Caco-2 (cell line): ENCODE measurements at regions not wholly inside any gene's neighbourhood (a gene's known extent, or its start where the extent isn't known, plus 50 kb on each side); places are given as distances from the start of the nearest gene placed in this dataset.
A peak's percentile ranks its signal among the peaks of the same experiment; 100 is the strongest.

ENCODE experiments used
- BruUV-seq: library from RNA; stranded (reverse); fragments of 400-500 nt; replicated peaks from 2 replicates; lab custom pipeline; 2021; lab: Mats Ljungman, UMichigan
- CTCF ChIA-PET: fragments of 300-600 bp; sonication (Branson Sonifier 250); formaldehyde crosslinking; loops from one replicate; lab custom pipeline; 2022; ENCODE audit warnings: antibody characterized with exemption; lab: Charles Lee
- POLR2A ChIA-PET: fragments of 300-600 bp; sonication (Branson Sonifier 250); formaldehyde crosslinking; loops from one replicate; lab custom pipeline; 2022; ENCODE audit warnings: antibody characterized with exemption; lab: Charles Lee
- DNase-seq, 2 experiments: peaks; one replicate each; pipeline versions ENCODE4 v3.0.0 to v3.0.0-alpha.2; 2020 to 2022
- H3K27me3 ChIP-seq: replicated peaks from 2 replicates; pipeline ENCODE4 v1.6.0; 2011; ENCODE audit warnings: low read length; ENCODE audit not compliant: control insufficient read depth, insufficient read depth
- H3K36me3 ChIP-seq: 2 replicates; pipeline ENCODE4 v1.5.1; 2011; ENCODE audit warnings: low read length; ENCODE audit not compliant: control insufficient read depth, insufficient read depth
- H3K4me1 ChIP-seq: fragments of 250-450 bp; sonication (Bioruptor Pico); 2 replicates; pipeline ENCODE4 v1.5.1; 2020; ENCODE audit warnings: mild to moderate bottlenecking
- H3K4me3 ChIP-seq: 2 replicates; pipeline ENCODE4 v1.5.1; 2011; ENCODE audit warnings: low read depth, mild to moderate bottlenecking, control low read depth, low read length
- H3K9me3 ChIP-seq: fragments of 250-450 bp; sonication (Bioruptor Pico); 2 replicates; pipeline ENCODE4 v1.5.1; 2020; ENCODE audit warnings: mild to moderate bottlenecking, moderate library complexity
- H3K27ac Mint-ChIP-seq: one replicate; pipeline ENCODE4 v1.8.0; 2022; ENCODE audit warnings: mixed read lengths; ENCODE audit not compliant: unreplicated experiment
- H3K27me3 Mint-ChIP-seq: one replicate; pipeline ENCODE4 v1.8.0; 2022; ENCODE audit warnings: mixed read lengths; ENCODE audit not compliant: insufficient read depth, unreplicated experiment
- H3K36me3 Mint-ChIP-seq: one replicate; pipeline ENCODE4 v1.8.0; 2022; ENCODE audit warnings: mild to moderate bottlenecking, mixed read lengths; ENCODE audit not compliant: insufficient read depth, unreplicated experiment
- H3K4me1 Mint-ChIP-seq: one replicate; pipeline ENCODE4 v1.8.0; 2022; ENCODE audit warnings: low read depth, mixed read lengths; ENCODE audit not compliant: unreplicated experiment
- H3K4me3 Mint-ChIP-seq: one replicate; pipeline ENCODE4 v1.8.0; 2022; ENCODE audit warnings: mild to moderate bottlenecking, moderate library complexity, mixed read lengths; ENCODE audit not compliant: unreplicated experiment
- H3K9me3 Mint-ChIP-seq: one replicate; pipeline ENCODE4 v1.8.0; 2022; ENCODE audit warnings: mixed read lengths; ENCODE audit not compliant: unreplicated experiment
- CTCF ChIP-seq, 2 experiments: fragments of 200-600 bp in 1 of 2; IDR thresholded peaks; 1 replicate in 1 of 2; 2 replicates in 1 of 2; pipeline versions ENCODE4 v1.5.1 to v1.8.0; 2011 to 2022; ENCODE audit warnings: antibody characterized with exemption in 1 of 2, control low read depth in 1 of 2, inconsistent platforms in 1 of 2, low read depth in 1 of 2, low read length in 1 of 2, mild to moderate bottlenecking in 1 of 2, moderate library complexity in 1 of 2; ENCODE audit not compliant: insufficient read depth in 1 of 2, severe bottlenecking in 1 of 2, unreplicated experiment in 1 of 2
- intact Hi-C: fragments of 100-400 bp; cut with micrococcal nuclease; formaldehyde crosslinking; loops from one replicate; pipeline ENCODE4 v1.10.0; 2022; ENCODE audit not compliant: unreplicated experiment

GRCh38 chr16:85252461-85252860 lies 140.2 kb upstream of the CIBAR2 start:
- no peak for DNase-seq
- Mint-ChIP-seq H3K27ac (no peak overlapping the region), H3K4me1 (no peaks in the 10 kb centered on the region), H3K27me3 (no peaks in the 10 kb centered on the region), H3K9me3 (no peaks in the 10 kb centered on the region), H3K36me3 (no peaks in the 10 kb centered on the region), H3K4me3 (no peak overlapping the region)
- intact Hi-C loops, result no loop called here
- TF ChIP-seq CTCF (IDR thresholded peaks at IDR 0.05; ENCODE audit: insufficient read depth in 1 of 2, low read depth in 1 of 2, low read length in 1 of 2, severe bottlenecking in 1 of 2, unreplicated experiment in 1 of 2), result no peak
- no peak overlapping the region for H3K4me3 ChIP-seq
- ChIA-PET CTCF (interaction anchor here (0.8 to 3.0 kb wide), 4 partner anchors 12 to 138 kb away, joined by 4 to 18 read pairs (median 6); no protein-coding TSS in a partner anchor), POLR2A (no interaction called here)
- BruUV-seq, result no TSS peak
- H3K27me3 ChIP-seq, result no peaks in the 10 kb centered on the region
- no peaks in the 10 kb centered on the region for H3K4me1 ChIP-seq
- no peaks in the 10 kb centered on the region for H3K9me3 ChIP-seq
- no peaks in the 10 kb centered on the region for H3K36me3 ChIP-seq

GRCh38 chr16:85253084-85253941 lies 141.0 kb upstream of the CIBAR2 start:
- CTCF ChIA-PET, result interaction anchor here (0.5 to 3.0 kb wide), 14 partner anchors 10 to 361 kb away, joined by 3 to 18 read pairs (median 4); no protein-coding TSS in a partner anchor
- Histone ChIP-seq H3K36me3 (no peaks in the 10 kb centered on the region), H3K9me3 (no peaks in the 10 kb centered on the region), H3K4me3 (no peak overlapping the region), H3K4me1 (no peaks in the 10 kb centered on the region), H3K27me3 (no peaks in the 10 kb centered on the region)
- POLR2A ChIA-PET, result no interaction called here
- no TSS peak for BruUV-seq
- Mint-ChIP-seq H3K36me3 (no peaks in the 10 kb centered on the region), H3K4me3 (no peak overlapping the region), H3K4me1 (no peaks in the 10 kb centered on the region), H3K27ac (no peak overlapping the region), H3K9me3 (no peaks in the 10 kb centered on the region), H3K27me3 (no peaks in the 10 kb centered on the region)
- intact Hi-C loops, result loop anchor here (1.0 kb wide), 1 partner anchor 138 kb away; no protein-coding TSS in a partner anchor
- TF ChIP-seq CTCF (IDR thresholded peaks at IDR 0.05; ENCODE audit: insufficient read depth in 1 of 2, low read depth in 1 of 2, low read length in 1 of 2, severe bottlenecking in 1 of 2, unreplicated experiment in 1 of 2), result peak; percentile 92 to 93
- peak in 1 of 2 experiments; percentile 78 for DNase-seq

- Histone ChIP-seq H3K4me1 (no peaks in the 10 kb centered on the region), H3K27me3 (no peaks in the 10 kb centered on the region), H3K36me3 (no peaks in the 10 kb centered on the region), H3K4me3 (no peak overlapping the region), H3K9me3 (no peaks in the 10 kb centered on the region)
- H3K4me1 Mint-ChIP-seq, result no peaks in the 10 kb centered on the region
- ChIA-PET POLR2A (no interaction called here), CTCF (interaction anchor here (0.6 to 3.0 kb wide), 4 partner anchors 13 to 361 kb away, joined by 3 to 18 read pairs (median 6); no protein-coding TSS in a partner anchor)
- no peak overlapping the region for H3K27ac Mint-ChIP-seq
- no peak overlapping the region for H3K4me3 Mint-ChIP-seq
- no peaks in the 10 kb centered on the region for H3K9me3 Mint-ChIP-seq
- H3K36me3 Mint-ChIP-seq, result no peaks in the 10 kb centered on the region
- DNase-seq, result no peak
- no peak for TF ChIP-seq CTCF (IDR thresholded peaks at IDR 0.05; ENCODE audit: insufficient read depth in 1 of 2, low read depth in 1 of 2, low read length in 1 of 2, severe bottlenecking in 1 of 2, unreplicated experiment in 1 of 2)
- intact Hi-C loops, result no loop called here
- H3K27me3 Mint-ChIP-seq, result no peaks in the 10 kb centered on the region
- no TSS peak for BruUV-seq
Observed at GRCh38 chr16:85254051-85254450, 141.8 kb upstream of the CIBAR2 start.
